IMR-90 (cell line): ENCODE measurements at regions not wholly inside any gene's neighbourhood (a gene's known extent, or its start where the extent isn't known, plus 50 kb on each side); places are given as distances from the start of the nearest gene placed in this dataset.

Experiments
- ATAC-seq: fragments of 200-7000 bp; cut with Tn5 transposase; 2 replicates; pipeline ENCODE4 v1.9.1; 2020; ENCODE audit warnings: low read depth, mild to moderate bottlenecking, moderate library complexity
- BruUV-seq: library from RNA; stranded (reverse); fragments of 400-500 nt; replicated peaks from 2 replicates; lab custom pipeline; 2021; lab: Mats Ljungman, UMichigan
- CTCF ChIA-PET: fragments of 300-600 bp; formaldehyde crosslinking; extraction: SDS; loops from one replicate; lab custom pipeline; 2021; ENCODE audit warnings: antibody characterized with exemption; lab: Yijun Ruan, JAX
- POLR2A ChIA-PET: fragments of 300-600 bp; sonication (Branson Sonifier 250); formaldehyde crosslinking; loops from one replicate; lab custom pipeline; 2022; ENCODE audit warnings: antibody characterized with exemption; ENCODE audit not compliant: unreplicated experiment; lab: Charles Lee
- DNase-seq: peaks from one replicate; pipeline ENCODE4 v3.0.0; 2013
- H2AFZ ChIP-seq: replicated peaks from 2 replicates; pipeline ENCODE3; 2013; ENCODE audit warnings: low read length, mild to moderate bottlenecking; ENCODE audit not compliant: poor library complexity
- H2AK5ac ChIP-seq: 2 replicates; pipeline ENCODE4 v1.6.1; 2013; ENCODE audit warnings: low read depth, low read length, inconsistent platforms
- H2AK9ac ChIP-seq: replicated peaks from 2 replicates; pipeline ENCODE3; 2013; ENCODE audit warnings: mild to moderate bottlenecking, low read depth, low read length, moderate library complexity; ENCODE audit not compliant: poor library complexity
- H2BK120ac ChIP-seq: 2 replicates; pipeline ENCODE4 v1.6.1; 2013; ENCODE audit warnings: low read depth, low read length, inconsistent platforms
- H2BK15ac ChIP-seq: 3 replicates; pipeline ENCODE4 v1.6.1; 2013; ENCODE audit warnings: low read depth, low read length, inconsistent platforms
- H2BK20ac ChIP-seq: 2 replicates; pipeline ENCODE4 v1.6.1; 2013; ENCODE audit warnings: low read depth, mild to moderate bottlenecking, inconsistent platforms, low read length, moderate library complexity
- H2BK5ac ChIP-seq: 2 replicates; pipeline ENCODE4 v1.6.1; 2013; ENCODE audit warnings: mild to moderate bottlenecking, low read depth, low read length, inconsistent platforms; ENCODE audit not compliant: poor library complexity, severe bottlenecking
- H3K14ac ChIP-seq: replicated peaks from 2 replicates; pipeline ENCODE4 v1.6.1; 2013; ENCODE audit warnings: low read depth, low read length, inconsistent platforms
- H3K18ac ChIP-seq: 2 replicates; pipeline ENCODE4 v1.6.1; 2013; ENCODE audit warnings: low read depth, low read length, control low read depth
- H3K23ac ChIP-seq: 2 replicates; pipeline ENCODE4 v1.6.1; 2013; ENCODE audit warnings: low read depth, low read length, inconsistent platforms
- H3K27ac ChIP-seq: 2 replicates; pipeline ENCODE4 v1.5.1; 2013; ENCODE audit warnings: mild to moderate bottlenecking, control low read depth, low read length; ENCODE audit not compliant: insufficient read depth
- H3K27me3 ChIP-seq: 2 replicates; pipeline ENCODE4 v1.6.1; 2013; ENCODE audit warnings: low read length; ENCODE audit not compliant: control insufficient read depth, insufficient read depth
- H3K36me3 ChIP-seq: 2 replicates; pipeline ENCODE4 v1.6.1; 2013; ENCODE audit warnings: low read length, mixed read lengths; ENCODE audit not compliant: control insufficient read depth, insufficient read depth
- H3K4ac ChIP-seq: 2 replicates; pipeline ENCODE4 v1.6.1; 2013; ENCODE audit warnings: low read depth, low read length, inconsistent platforms
- H3K4me1 ChIP-seq: 2 replicates; pipeline ENCODE4 v1.6.1; 2013; ENCODE audit warnings: low read length, mixed read lengths; ENCODE audit not compliant: control insufficient read depth, insufficient read depth
- H3K4me2 ChIP-seq: 2 replicates; pipeline ENCODE4 v1.6.1; 2013; ENCODE audit warnings: low read depth, mild to moderate bottlenecking, control low read depth, low read length, moderate library complexity
- H3K4me3 ChIP-seq: 2 replicates; pipeline ENCODE4 v1.5.1; 2013; ENCODE audit warnings: low read depth, mild to moderate bottlenecking, control low read depth, low read length, moderate library complexity; ENCODE audit not compliant: insufficient read depth
- H3K56ac ChIP-seq: 2 replicates; pipeline ENCODE4 v1.6.1; 2013; ENCODE audit warnings: low read length, inconsistent platforms; ENCODE audit not compliant: insufficient read depth; ENCODE audit errors: extremely low read depth
- H3K79me1 ChIP-seq, 2 experiments: 2 replicates each; pipeline ENCODE4 v1.6.1; 2013; ENCODE audit warnings: low read length in 2 of 2, inconsistent platforms in 1 of 2, low read depth in 1 of 2
- H3K9ac ChIP-seq: 2 replicates; pipeline ENCODE4 v1.6.1; 2013; ENCODE audit warnings: low read depth, low read length, control low read depth
- H3K9me1 ChIP-seq: 2 replicates; pipeline ENCODE4 v1.6.1; 2013; ENCODE audit warnings: low read length, inconsistent platforms; ENCODE audit not compliant: insufficient read depth
- H3K9me3 ChIP-seq: 2 replicates; pipeline ENCODE4 v1.6.1; 2013; ENCODE audit warnings: low read length; ENCODE audit not compliant: control insufficient read depth, insufficient read depth
- H4K20me1 ChIP-seq: 2 replicates; pipeline ENCODE4 v1.6.1; 2013; ENCODE audit warnings: low read length, inconsistent platforms; ENCODE audit not compliant: insufficient read depth
- H4K5ac ChIP-seq: 2 replicates; pipeline ENCODE4 v1.6.1; 2013; ENCODE audit warnings: mild to moderate bottlenecking, low read depth, low read length, control low read depth
- H4K8ac ChIP-seq, 2 experiments: 2 replicates each; pipeline ENCODE4 v1.6.1; 2013; ENCODE audit warnings: low read depth in 2 of 2, low read length in 2 of 2, control low read depth in 1 of 2, inconsistent platforms in 1 of 2
- H4K91ac ChIP-seq: 2 replicates; pipeline ENCODE4 v1.6.1; 2013; ENCODE audit warnings: low read depth, low read length, inconsistent platforms; ENCODE audit not compliant: insufficient read depth
- BHLHE40 ChIP-seq: fragments of 150-350 bp; IDR thresholded peaks from 2 replicates; pipeline ENCODE4 v1.6.1; 2016; ENCODE audit warnings: mild to moderate bottlenecking, low read depth, low read length
- CEBPB ChIP-seq: IDR thresholded peaks from 2 replicates; pipeline ENCODE4 v1.6.1; 2012; ENCODE audit warnings: low read depth, low read length, improper control_type of control experiment
- CHD1 ChIP-seq: IDR thresholded peaks from 2 replicates; pipeline ENCODE4 v1.6.1; 2012; ENCODE audit warnings: low read depth, low read length, improper control_type of control experiment
- CTCF ChIP-seq: conservative IDR thresholded peaks from 2 replicates; pipeline ENCODE4 v1.5.1; 2012; ENCODE audit warnings: mild to moderate bottlenecking, low read depth, low read length, improper control_type of control experiment
- ELK1 ChIP-seq: fragments of 150-350 bp; IDR thresholded peaks from 2 replicates; pipeline ENCODE4 v1.6.1; 2016; ENCODE audit warnings: low read depth, mild to moderate bottlenecking, low read length, moderate library complexity, borderline replicate concordance
- FOS ChIP-seq: fragments of 150-350 bp; IDR thresholded peaks from 2 replicates; pipeline ENCODE4 v1.6.1; 2016; ENCODE audit warnings: low read depth, low read length
- MAFK ChIP-seq: IDR thresholded peaks from 2 replicates; pipeline ENCODE4 v1.6.1; 2012; ENCODE audit warnings: low read depth, low read length, improper control_type of control experiment
- MAZ ChIP-seq: IDR thresholded peaks from 2 replicates; pipeline ENCODE4 v1.6.1; 2012; ENCODE audit warnings: low read depth, mild to moderate bottlenecking, low read length, improper control_type of control experiment, moderate library complexity, borderline replicate concordance
- MXI1 ChIP-seq: IDR thresholded peaks from 2 replicates; pipeline ENCODE4 v1.6.1; 2012; ENCODE audit warnings: low read depth, mild to moderate bottlenecking, low read length, moderate library complexity, borderline replicate concordance
- NFE2L2 ChIP-seq: fragments of 150-350 bp; IDR thresholded peaks from 2 replicates; pipeline ENCODE4 v1.6.1; 2016; ENCODE audit warnings: low read depth, mild to moderate bottlenecking, low read length
- POLR2A ChIP-seq: IDR thresholded peaks from 2 replicates; pipeline ENCODE4 v1.6.1; 2012; ENCODE audit warnings: mild to moderate bottlenecking, low read depth, low read length
- RAD21 ChIP-seq: IDR thresholded peaks from 2 replicates; pipeline ENCODE4 v1.6.1; 2012; ENCODE audit warnings: low read length, improper control_type of control experiment
- RCOR1 ChIP-seq: IDR thresholded peaks from 2 replicates; pipeline ENCODE4 v1.6.1; 2012; ENCODE audit warnings: mild to moderate bottlenecking, low read length, improper control_type of control experiment; ENCODE audit not compliant: insufficient replicate concordance
- RFX5 ChIP-seq: IDR thresholded peaks from 2 replicates; pipeline ENCODE4 v1.8.0; 2012; ENCODE audit warnings: low read depth, mild to moderate bottlenecking, low read length, moderate library complexity
- SMC3 ChIP-seq: fragments of 150-350 bp; IDR thresholded peaks from 2 replicates; pipeline ENCODE4 v1.6.1; 2016; ENCODE audit warnings: low read depth, mild to moderate bottlenecking, antibody characterized with exemption, low read length, moderate library complexity
- USF2 ChIP-seq: fragments of 150-350 bp; IDR thresholded peaks from 2 replicates; pipeline ENCODE4 v1.6.1; 2017; ENCODE audit warnings: mild to moderate bottlenecking, antibody characterized with exemption, low read length, low read depth
- WGBS, 2 experiments: methylation state at CpG; one replicate each; pipeline versions ENCODE4 v1.1.5 to v1.1.7; 2013; ENCODE audit warnings: missing lambda C conversion rate in 2 of 2; ENCODE audit not compliant: insufficient read length in 1 of 2; ENCODE audit errors: extremely low coverage in 2 of 2; 5-methylcytosine and 5-hydroxymethylcytosine counted together
- dilution Hi-C: fragments of 300-500 bp; cut with HindIII; formaldehyde crosslinking; loops from one replicate; pipeline ENCODE4 v1.14.3; 2018; ENCODE audit warnings: low sequenced_read_pairs; ENCODE audit not compliant: unreplicated experiment
- in situ Hi-C: fragments of 300-500 bp; cut with MboI; formaldehyde crosslinking; loops from 3 replicates; pipeline ENCODE4 v1.14.3; 2019; ENCODE audit warnings: low sequenced_read_pairs, inconsistent platforms, mixed read lengths
- intact Hi-C: fragments of 100-400 bp; cut with micrococcal nuclease; formaldehyde crosslinking; loops from 2 replicates; pipeline ENCODE4 v1.10.0; 2022

- H2BK120ac ChIP-seq = no peak overlapping the region
- H2BK5ac ChIP-seq = no peak overlapping the region
- H3K18ac ChIP-seq = no peak overlapping the region
- H2AFZ ChIP-seq = no peak overlapping the region
- POLR2A ChIA-PET = no interaction called here
- no peak overlapping the region for H3K27ac ChIP-seq
- no peaks in the 10 kb centered on the region for H3K27me3 ChIP-seq
- no peak overlapping the region for H4K91ac ChIP-seq
- no peak overlapping the region for H2BK20ac ChIP-seq
- no peak overlapping the region for H2AK9ac ChIP-seq
- H3K9ac ChIP-seq = no peak overlapping the region
- H4K5ac ChIP-seq = no peak overlapping the region
- H2BK15ac ChIP-seq = no peak overlapping the region
- CTCF ChIA-PET = no interaction called here
- TF ChIP-seq ELK1 (no peak), CTCF (no peak), CEBPB (no peak), MAZ (no peak), POLR2A (no peak), MAFK (no peak), RFX5 (no peak), BHLHE40 (no peak), SMC3 (no peak), NFE2L2 (no peak), MXI1 (no peak), USF2 (no peak), FOS (no peak), CHD1 (no peak), RCOR1 (no peak), RAD21 (no peak)
- H3K36me3 ChIP-seq = no peaks in the 10 kb centered on the region
- H3K4me1 ChIP-seq = no peaks in the 10 kb centered on the region
- intact Hi-C loops (no loop called here), dilution Hi-C loops (no loop called here), in situ Hi-C loops (no loop called here)
- H3K9me1 ChIP-seq = no peaks in the 10 kb centered on the region
- H3K4me2 ChIP-seq = no peak overlapping the region
- H3K4me3 ChIP-seq = no peak overlapping the region
- no TSS peak for BruUV-seq
- H3K56ac ChIP-seq = no peak overlapping the region
- H2AK5ac ChIP-seq = no peak overlapping the region
- WGBS, 2 experiments = no CpG with 5 or more reads among the region's 1 CpG
- H4K20me1 ChIP-seq = no peaks in the 10 kb centered on the region
- DNase-seq = no peak
- no peak overlapping the region for H3K14ac ChIP-seq
- no peaks in the 10 kb centered on the region for H3K9me3 ChIP-seq
- ATAC-seq = no peak
- H3K79me1 ChIP-seq = no peaks in the 10 kb centered on the region
- H3K4ac ChIP-seq = no peak overlapping the region
- no peak overlapping the region for H4K8ac ChIP-seq
- no peak overlapping the region for H3K23ac ChIP-seq
Measured at GRCh38 chr5:27876071-27876470, 837.7 kb upstream of the CDH9 start.
